HG02623 (cell line): ENCODE measurements at regions not wholly inside any gene's neighbourhood (a gene's known extent, or its start where the extent isn't known, plus 50 kb on each side); places are given as distances from the start of the nearest gene placed in this dataset.

Experiments
- ATAC-seq: cut with Tn5 transposase; IDR thresholded peaks from one replicate; pipeline ENCODE4 v1.9.1; 2021; ENCODE audit warnings: moderate library complexity; ENCODE audit not compliant: unreplicated experiment

GRCh38 chr16:63100082-63100481 is 1063.8 kb upstream of the CDH8 start:
- ATAC-seq = no peak

GRCh38 chr16:63096857-63097256 is 1060.6 kb upstream of the CDH8 start:
- ATAC-seq = no peak

GRCh38 chr16:63092736-63093135 is 1056.5 kb upstream of the CDH8 start:
- no peak for ATAC-seq

GRCh38 chr16:63082101-63082500 is 1045.9 kb upstream of the CDH8 start:
- ATAC-seq = no peak

GRCh38 chr16:63080746-63081145 is 1044.5 kb upstream of the CDH8 start:
- no peak for ATAC-seq

GRCh38 chr16:63069047-63069446 is 1032.8 kb upstream of the CDH8 start:
- ATAC-seq = no peak

GRCh38 chr16:63067141-63067540 is 1030.9 kb upstream of the CDH8 start:
- no peak for ATAC-seq

GRCh38 chr16:63066552-63066951 is 1030.3 kb upstream of the CDH8 start:
- ATAC-seq = no peak

GRCh38 chr16:63061319-63061718 is 1025.1 kb upstream of the CDH8 start:
- ATAC-seq = no peak

GRCh38 chr16:63059676-63060075 is 1023.4 kb upstream of the CDH8 start:
- ATAC-seq = no peak

- ATAC-seq = no peak
Observed at GRCh38 chr16:63057341-63057740, 1021.1 kb upstream of the CDH8 start.

- ATAC-seq = no peak
Observed at GRCh38 chr16:63050391-63050790, 1014.2 kb upstream of the CDH8 start.

- ATAC-seq = no peak
Observed at GRCh38 chr16:63038397-63039106, 1002.3 kb upstream of the CDH8 start.

- no peak for ATAC-seq
Observed at GRCh38 chr16:63037761-63038396, 1001.6 kb upstream of the CDH8 start.

GRCh38 chr16:63018581-63019223 is 982.5 kb upstream of the CDH8 start:
- ATAC-seq = no peak

GRCh38 chr16:63008688-63009087 is 972.5 kb upstream of the CDH8 start:
- no peak for ATAC-seq

GRCh38 chr16:63005356-63005755 is 969.1 kb upstream of the CDH8 start:
- no peak for ATAC-seq

GRCh38 chr16:62989480-62989879 is 953.2 kb upstream of the CDH8 start:
- ATAC-seq = no peak

- ATAC-seq = no peak
Observed at GRCh38 chr16:62985722-62986121, 949.5 kb upstream of the CDH8 start.

- ATAC-seq = no peak
Observed at GRCh38 chr16:62978451-62978850, 942.2 kb upstream of the CDH8 start.

GRCh38 chr16:62977876-62978275 is 941.6 kb upstream of the CDH8 start:
- ATAC-seq = no peak

GRCh38 chr16:62974424-62974823 is 938.2 kb upstream of the CDH8 start:
- ATAC-seq = no peak
